ENCODE measurements at regions not wholly inside any gene's neighbourhood (a gene's known extent, or its start where the extent isn't known, plus 50 kb on each side); places are given as distances from the start of the nearest gene placed in this dataset.

- peaks cover 11% of the 10 kb centered on the region for H3K9me3 ChIP-seq (ENCODE audit: severe bottlenecking)
- no peak for DNase-seq (ENCODE audit: low spot score)
- no peaks in the 10 kb centered on the region for H3K27me3 ChIP-seq (ENCODE audit: insufficient read depth, poor library complexity, severe bottlenecking)
- H3K27ac ChIP-seq (ENCODE audit: poor library complexity, severe bottlenecking), result no peak overlapping the region
- ATAC-seq (ENCODE audit: low read depth), result no peak; the same call in 2 of the 3 replicates
- H3K36me3 ChIP-seq (ENCODE audit: low read depth), result no peaks in the 10 kb centered on the region
- peaks cover 5% of the 10 kb centered on the region for H3K4me1 ChIP-seq (ENCODE audit: insufficient read depth, poor library complexity, severe bottlenecking)
- no peak for TF ChIP-seq CTCF (IDR thresholded peaks at IDR 0.05; ENCODE audit: poor library complexity, severe bottlenecking)
- H3K4me3 ChIP-seq (ENCODE audit: severe bottlenecking), result no peak overlapping the region
Measured at GRCh38 chr5:28355831-28356230, 1317.4 kb upstream of the CDH9 start.

- no peak overlapping the region for H3K4me3 ChIP-seq (ENCODE audit: severe bottlenecking)
- TF ChIP-seq CTCF (IDR thresholded peaks at IDR 0.05; ENCODE audit: poor library complexity, severe bottlenecking), result no peak
- H3K36me3 ChIP-seq (ENCODE audit: low read depth), result no peaks in the 10 kb centered on the region
- DNase-seq (ENCODE audit: low spot score) (no peak), ATAC-seq (ENCODE audit: low read depth) (no peak)
- no peaks in the 10 kb centered on the region for H3K4me1 ChIP-seq (ENCODE audit: insufficient read depth, poor library complexity, severe bottlenecking)
- H3K27ac ChIP-seq (ENCODE audit: poor library complexity, severe bottlenecking), result no peak overlapping the region
- peaks cover 5% of the 10 kb centered on the region for H3K9me3 ChIP-seq (ENCODE audit: severe bottlenecking)
- no peaks in the 10 kb centered on the region for H3K27me3 ChIP-seq (ENCODE audit: insufficient read depth, poor library complexity, severe bottlenecking)
Measured at GRCh38 chr5:28346696-28347095, 1308.3 kb upstream of the CDH9 start.

- H3K4me1 ChIP-seq (ENCODE audit: insufficient read depth, poor library complexity, severe bottlenecking), result no peaks in the 10 kb centered on the region
- H3K27ac ChIP-seq (ENCODE audit: poor library complexity, severe bottlenecking), result no peak overlapping the region
- ATAC-seq (ENCODE audit: low read depth) (no peak), DNase-seq (ENCODE audit: low spot score) (no peak)
- H3K4me3 ChIP-seq (ENCODE audit: severe bottlenecking), result no peak overlapping the region
- no peaks in the 10 kb centered on the region for H3K9me3 ChIP-seq (ENCODE audit: severe bottlenecking)
- TF ChIP-seq CTCF (IDR thresholded peaks at IDR 0.05; ENCODE audit: poor library complexity, severe bottlenecking), result peak; percentile 77
- H3K27me3 ChIP-seq (ENCODE audit: insufficient read depth, poor library complexity, severe bottlenecking), result no peaks in the 10 kb centered on the region
- no peaks in the 10 kb centered on the region for H3K36me3 ChIP-seq (ENCODE audit: low read depth)
Measured at GRCh38 chr5:28344836-28345433, 1306.5 kb upstream of the CDH9 start.

DNA sequence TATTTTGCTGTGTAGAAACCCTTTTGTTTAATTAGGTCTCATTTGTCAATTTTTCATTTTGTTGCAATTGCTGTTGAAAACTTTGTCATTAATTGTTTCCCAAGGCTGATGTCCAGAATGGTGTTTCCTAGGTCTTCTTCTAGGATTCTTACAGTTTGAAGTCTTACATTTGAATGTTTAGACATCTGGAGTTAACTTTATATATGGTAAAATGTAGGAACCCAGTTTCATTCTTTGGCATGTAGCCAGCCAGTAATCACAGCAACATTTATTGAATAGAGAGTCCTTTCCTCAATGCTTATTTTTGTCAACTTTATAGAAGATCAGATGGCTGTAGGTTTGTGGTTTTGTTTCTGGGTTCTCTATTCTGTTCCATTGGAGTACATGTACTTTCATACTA, 1290.8 kb upstream of the CDH9 start:
- ATAC-seq (ENCODE audit: low read depth), result no peak
- DNase-seq (ENCODE audit: low spot score), result no peak
- Histone ChIP-seq H3K27me3 (ENCODE audit: insufficient read depth, poor library complexity, severe bottlenecking) (no peaks in the 10 kb centered on the region), H3K36me3 (ENCODE audit: low read depth) (no peaks in the 10 kb centered on the region), H3K9me3 (ENCODE audit: severe bottlenecking) (no peaks in the 10 kb centered on the region), H3K27ac (ENCODE audit: poor library complexity, severe bottlenecking) (no peak overlapping the region), H3K4me1 (ENCODE audit: insufficient read depth, poor library complexity, severe bottlenecking) (peaks cover 2% of the 10 kb centered on the region), H3K4me3 (ENCODE audit: severe bottlenecking) (no peak overlapping the region)
- no peak for TF ChIP-seq CTCF (IDR thresholded peaks at IDR 0.05; ENCODE audit: poor library complexity, severe bottlenecking)

- H3K9me3 ChIP-seq (ENCODE audit: severe bottlenecking), result no peaks in the 10 kb centered on the region
- no peak for DNase-seq (ENCODE audit: low spot score)
- H3K4me3 ChIP-seq (ENCODE audit: severe bottlenecking), result no peak overlapping the region
- no peaks in the 10 kb centered on the region for H3K36me3 ChIP-seq (ENCODE audit: low read depth)
- TF ChIP-seq CTCF (IDR thresholded peaks at IDR 0.05; ENCODE audit: poor library complexity, severe bottlenecking), result no peak
- no peak for ATAC-seq (ENCODE audit: low read depth)
- H3K4me1 ChIP-seq (ENCODE audit: insufficient read depth, poor library complexity, severe bottlenecking), result peaks cover 2% of the 10 kb centered on the region
- H3K27me3 ChIP-seq (ENCODE audit: insufficient read depth, poor library complexity, severe bottlenecking), result no peaks in the 10 kb centered on the region
- H3K27ac ChIP-seq (ENCODE audit: poor library complexity, severe bottlenecking), result no peak overlapping the region
Measured at GRCh38 chr5:28328681-28329080, 1290.3 kb upstream of the CDH9 start.
